ENCODE measurements at regions not wholly inside any gene's neighbourhood (a gene's known extent, or its start where the extent isn't known, plus 50 kb on each side); places are given as distances from the start of the nearest gene placed in this dataset.

DNA sequence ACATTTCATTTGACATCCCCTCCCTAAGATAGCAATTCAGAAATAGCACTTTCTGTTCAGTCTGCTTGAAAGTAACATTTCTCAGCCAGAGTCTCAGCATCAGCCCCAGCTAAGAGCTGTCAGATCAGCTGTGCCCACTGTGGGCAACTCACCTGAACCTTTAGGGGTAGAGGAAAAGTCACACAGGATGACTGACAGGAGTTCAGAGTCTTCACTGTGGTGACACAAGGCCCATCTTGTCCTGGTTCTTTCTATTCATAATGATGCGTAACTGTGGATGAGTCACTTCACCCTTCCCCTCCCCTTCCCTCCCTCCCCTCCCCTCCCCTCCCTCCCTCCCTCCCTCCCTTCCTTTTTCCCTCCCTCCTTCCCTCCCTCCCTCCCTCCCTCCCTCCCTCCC is 96.1 kb upstream of the RASGRP1 start:
- no peak for TF ChIP-seq ZNF565 (CRISPR knock-in tag; conservative IDR thresholded peaks at IDR 0.05; ENCODE audit: low read depth)
- TF ChIP-seq ISL1 (CRISPR knock-in tag; IDR thresholded peaks at IDR 0.05), result no peak
- TF ChIP-seq BACH2 (CRISPR knock-in tag; IDR thresholded peaks at IDR 0.05; ENCODE audit: borderline replicate concordance), result no peak
- TF ChIP-seq, protein P1, sequence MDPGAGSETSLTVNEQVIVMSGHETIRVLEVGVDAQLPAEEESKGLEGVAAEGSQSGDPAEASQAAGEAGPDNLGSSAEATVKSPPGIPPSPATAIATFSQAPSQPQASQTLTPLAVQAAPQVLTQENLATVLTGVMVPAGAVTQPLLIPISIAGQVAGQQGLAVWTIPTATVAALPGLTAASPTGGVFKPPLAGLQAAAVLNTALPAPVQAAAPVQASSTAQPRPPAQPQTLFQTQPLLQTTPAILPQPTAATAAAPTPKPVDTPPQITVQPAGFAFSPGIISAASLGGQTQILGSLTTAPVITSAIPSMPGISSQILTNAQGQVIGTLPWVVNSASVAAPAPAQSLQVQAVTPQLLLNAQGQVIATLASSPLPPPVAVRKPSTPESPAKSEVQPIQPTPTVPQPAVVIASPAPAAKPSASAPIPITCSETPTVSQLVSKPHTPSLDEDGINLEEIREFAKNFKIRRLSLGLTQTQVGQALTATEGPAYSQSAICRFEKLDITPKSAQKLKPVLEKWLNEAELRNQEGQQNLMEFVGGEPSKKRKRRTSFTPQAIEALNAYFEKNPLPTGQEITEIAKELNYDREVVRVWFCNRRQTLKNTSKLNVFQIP (CRISPR knock-in tag; IDR thresholded peaks at IDR 0.05; ENCODE audit: borderline replicate concordance, low read depth), result no peak
- no peak for TF ChIP-seq ARNTL (CRISPR knock-in tag; IDR thresholded peaks at IDR 0.05; ENCODE audit: borderline replicate concordance, low read depth)
- TF ChIP-seq ZNF8 (CRISPR knock-in tag; IDR thresholded peaks at IDR 0.05), result no peak
- TF ChIP-seq ZFP3 (CRISPR knock-in tag; IDR thresholded peaks at IDR 0.05), result no peak
- TF ChIP-seq OSR1 (CRISPR knock-in tag; IDR thresholded peaks at IDR 0.05), result no peak
- TF ChIP-seq, protein P2, sequence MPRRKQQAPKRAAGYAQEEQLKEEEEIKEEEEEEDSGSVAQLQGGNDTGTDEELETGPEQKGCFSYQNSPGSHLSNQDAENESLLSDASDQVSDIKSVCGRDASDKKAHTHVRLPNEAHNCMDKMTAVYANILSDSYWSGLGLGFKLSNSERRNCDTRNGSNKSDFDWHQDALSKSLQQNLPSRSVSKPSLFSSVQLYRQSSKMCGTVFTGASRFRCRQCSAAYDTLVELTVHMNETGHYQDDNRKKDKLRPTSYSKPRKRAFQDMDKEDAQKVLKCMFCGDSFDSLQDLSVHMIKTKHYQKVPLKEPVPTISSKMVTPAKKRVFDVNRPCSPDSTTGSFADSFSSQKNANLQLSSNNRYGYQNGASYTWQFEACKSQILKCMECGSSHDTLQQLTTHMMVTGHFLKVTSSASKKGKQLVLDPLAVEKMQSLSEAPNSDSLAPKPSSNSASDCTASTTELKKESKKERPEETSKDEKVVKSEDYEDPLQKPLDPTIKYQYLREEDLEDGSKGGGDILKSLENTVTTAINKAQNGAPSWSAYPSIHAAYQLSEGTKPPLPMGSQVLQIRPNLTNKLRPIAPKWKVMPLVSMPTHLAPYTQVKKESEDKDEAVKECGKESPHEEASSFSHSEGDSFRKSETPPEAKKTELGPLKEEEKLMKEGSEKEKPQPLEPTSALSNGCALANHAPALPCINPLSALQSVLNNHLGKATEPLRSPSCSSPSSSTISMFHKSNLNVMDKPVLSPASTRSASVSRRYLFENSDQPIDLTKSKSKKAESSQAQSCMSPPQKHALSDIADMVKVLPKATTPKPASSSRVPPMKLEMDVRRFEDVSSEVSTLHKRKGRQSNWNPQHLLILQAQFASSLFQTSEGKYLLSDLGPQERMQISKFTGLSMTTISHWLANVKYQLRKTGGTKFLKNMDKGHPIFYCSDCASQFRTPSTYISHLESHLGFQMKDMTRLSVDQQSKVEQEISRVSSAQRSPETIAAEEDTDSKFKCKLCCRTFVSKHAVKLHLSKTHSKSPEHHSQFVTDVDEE (CRISPR knock-in tag; IDR thresholded peaks at IDR 0.05), result no peak
- no peak for TF ChIP-seq ZNF70 (CRISPR knock-in tag; IDR thresholded peaks at IDR 0.05)
- TF ChIP-seq ESRRG (CRISPR knock-in tag; IDR thresholded peaks at IDR 0.05), result no peak
- TF ChIP-seq ZC3H10 (CRISPR knock-in tag; IDR thresholded peaks at IDR 0.05), result no peak
- TF ChIP-seq, protein P3, sequence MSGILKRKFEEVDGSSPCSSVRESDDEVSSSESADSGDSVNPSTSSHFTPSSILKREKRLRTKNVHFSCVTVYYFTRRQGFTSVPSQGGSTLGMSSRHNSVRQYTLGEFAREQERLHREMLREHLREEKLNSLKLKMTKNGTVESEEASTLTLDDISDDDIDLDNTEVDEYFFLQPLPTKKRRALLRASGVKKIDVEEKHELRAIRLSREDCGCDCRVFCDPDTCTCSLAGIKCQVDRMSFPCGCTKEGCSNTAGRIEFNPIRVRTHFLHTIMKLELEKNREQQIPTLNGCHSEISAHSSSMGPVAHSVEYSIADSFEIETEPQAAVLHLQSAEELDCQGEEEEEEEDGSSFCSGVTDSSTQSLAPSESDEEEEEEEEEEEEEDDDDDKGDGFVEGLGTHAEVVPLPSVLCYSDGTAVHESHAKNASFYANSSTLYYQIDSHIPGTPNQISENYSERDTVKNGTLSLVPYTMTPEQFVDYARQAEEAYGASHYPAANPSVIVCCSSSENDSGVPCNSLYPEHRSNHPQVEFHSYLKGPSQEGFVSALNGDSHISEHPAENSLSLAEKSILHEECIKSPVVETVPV (CRISPR knock-in tag; IDR thresholded peaks at IDR 0.05), result no peak
- TF ChIP-seq GLIS3 (CRISPR knock-in tag; IDR thresholded peaks at IDR 0.05), result no peak
- TF ChIP-seq, protein P4, sequence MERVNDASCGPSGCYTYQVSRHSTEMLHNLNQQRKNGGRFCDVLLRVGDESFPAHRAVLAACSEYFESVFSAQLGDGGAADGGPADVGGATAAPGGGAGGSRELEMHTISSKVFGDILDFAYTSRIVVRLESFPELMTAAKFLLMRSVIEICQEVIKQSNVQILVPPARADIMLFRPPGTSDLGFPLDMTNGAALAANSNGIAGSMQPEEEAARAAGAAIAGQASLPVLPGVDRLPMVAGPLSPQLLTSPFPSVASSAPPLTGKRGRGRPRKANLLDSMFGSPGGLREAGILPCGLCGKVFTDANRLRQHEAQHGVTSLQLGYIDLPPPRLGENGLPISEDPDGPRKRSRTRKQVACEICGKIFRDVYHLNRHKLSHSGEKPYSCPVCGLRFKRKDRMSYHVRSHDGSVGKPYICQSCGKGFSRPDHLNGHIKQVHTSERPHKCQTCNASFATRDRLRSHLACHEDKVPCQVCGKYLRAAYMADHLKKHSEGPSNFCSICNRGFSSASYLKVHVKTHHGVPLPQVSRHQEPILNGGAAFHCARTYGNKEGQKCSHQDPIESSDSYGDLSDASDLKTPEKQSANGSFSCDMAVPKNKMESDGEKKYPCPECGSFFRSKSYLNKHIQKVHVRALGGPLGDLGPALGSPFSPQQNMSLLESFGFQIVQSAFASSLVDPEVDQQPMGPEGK (CRISPR knock-in tag; IDR thresholded peaks at IDR 0.05; ENCODE audit: borderline replicate concordance), result no peak
- TF ChIP-seq, protein P5, sequence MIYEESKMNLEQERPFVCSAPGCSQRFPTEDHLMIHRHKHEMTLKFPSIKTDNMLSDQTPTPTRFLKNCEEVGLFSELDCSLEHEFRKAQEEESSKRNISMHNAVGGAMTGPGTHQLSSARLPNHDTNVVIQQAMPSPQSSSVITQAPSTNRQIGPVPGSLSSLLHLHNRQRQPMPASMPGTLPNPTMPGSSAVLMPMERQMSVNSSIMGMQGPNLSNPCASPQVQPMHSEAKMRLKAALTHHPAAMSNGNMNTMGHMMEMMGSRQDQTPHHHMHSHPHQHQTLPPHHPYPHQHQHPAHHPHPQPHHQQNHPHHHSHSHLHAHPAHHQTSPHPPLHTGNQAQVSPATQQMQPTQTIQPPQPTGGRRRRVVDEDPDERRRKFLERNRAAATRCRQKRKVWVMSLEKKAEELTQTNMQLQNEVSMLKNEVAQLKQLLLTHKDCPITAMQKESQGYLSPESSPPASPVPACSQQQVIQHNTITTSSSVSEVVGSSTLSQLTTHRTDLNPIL (CRISPR knock-in tag; IDR thresholded peaks at IDR 0.05; ENCODE audit: low read depth), result no peak
- TF ChIP-seq SNAI2 (CRISPR knock-in tag; IDR thresholded peaks at IDR 0.05), result no peak
- TF ChIP-seq CSDC2 (CRISPR knock-in tag; IDR thresholded peaks at IDR 0.05), result no peak
- no peak for TF ChIP-seq TOX (CRISPR knock-in tag; IDR thresholded peaks at IDR 0.05; ENCODE audit: borderline replicate concordance)
- TF ChIP-seq TCF4 (CRISPR knock-in tag; IDR thresholded peaks at IDR 0.05; ENCODE audit: borderline replicate concordance), result no peak
- no peak for ATAC-seq

DNA sequence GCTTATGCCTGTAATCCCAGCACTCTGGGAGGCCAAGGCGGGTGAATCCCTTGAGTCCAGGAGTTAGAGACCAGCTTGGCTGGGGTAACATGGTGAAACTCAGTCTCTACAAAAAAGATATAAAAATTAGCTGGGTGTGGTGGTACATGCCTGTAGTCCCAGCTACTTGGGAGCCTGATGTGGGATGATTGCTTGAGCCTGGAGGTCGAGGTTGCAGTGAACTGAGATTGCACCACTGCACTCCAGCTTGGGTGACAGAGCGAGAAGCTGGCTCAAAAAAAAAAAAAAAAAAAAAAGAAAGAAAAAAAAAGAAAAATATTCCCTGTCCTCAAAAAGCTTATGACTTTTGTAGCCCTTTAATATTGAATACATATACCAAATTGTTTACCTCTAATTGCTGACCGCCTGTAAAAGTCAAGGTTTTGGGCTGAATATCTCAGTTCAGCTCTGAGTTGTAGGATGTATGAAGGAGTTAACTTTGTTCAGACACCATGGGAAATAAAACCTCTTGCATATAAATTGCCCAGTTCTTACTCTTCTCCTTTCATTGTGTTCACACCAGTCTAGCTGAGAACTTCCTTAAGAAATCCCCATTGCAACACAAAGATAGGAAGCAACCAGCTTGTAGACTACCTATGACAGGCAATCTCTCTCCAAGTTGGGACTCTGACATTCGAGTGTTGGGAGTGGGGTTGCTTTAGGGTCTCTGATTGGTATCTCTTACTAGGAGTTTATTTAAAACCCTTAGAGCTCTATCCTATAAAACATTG is 97.6 kb upstream of the RASGRP1 start:
- ATAC-seq, result no peak
- TF ChIP-seq ZNF565 (CRISPR knock-in tag; conservative IDR thresholded peaks at IDR 0.05; ENCODE audit: low read depth) (no peak), SNAI2 (CRISPR knock-in tag; IDR thresholded peaks at IDR 0.05) (no peak), ISL1 (CRISPR knock-in tag; IDR thresholded peaks at IDR 0.05) (no peak), TCF4 (CRISPR knock-in tag; IDR thresholded peaks at IDR 0.05; ENCODE audit: borderline replicate concordance) (no peak), CSDC2 (CRISPR knock-in tag; IDR thresholded peaks at IDR 0.05) (no peak), GLIS3 (CRISPR knock-in tag; IDR thresholded peaks at IDR 0.05) (no peak), ZFP3 (CRISPR knock-in tag; IDR thresholded peaks at IDR 0.05) (no peak), ZC3H10 (CRISPR knock-in tag; IDR thresholded peaks at IDR 0.05) (no peak), ZNF70 (CRISPR knock-in tag; IDR thresholded peaks at IDR 0.05) (no peak), PPARA (CRISPR knock-in tag; IDR thresholded peaks at IDR 0.05; ENCODE audit: borderline replicate concordance) (no peak), ZNF8 (CRISPR knock-in tag; IDR thresholded peaks at IDR 0.05) (no peak), ESRRG (CRISPR knock-in tag; IDR thresholded peaks at IDR 0.05) (no peak), RARB (CRISPR knock-in tag; IDR thresholded peaks at IDR 0.05) (no peak), ARNTL (CRISPR knock-in tag; IDR thresholded peaks at IDR 0.05; ENCODE audit: borderline replicate concordance, low read depth) (no peak), TOX (CRISPR knock-in tag; IDR thresholded peaks at IDR 0.05; ENCODE audit: borderline replicate concordance) (no peak)
- TF ChIP-seq, protein P3 (CRISPR knock-in tag; IDR thresholded peaks at IDR 0.05), result no peak
- TF ChIP-seq, protein P5 (CRISPR knock-in tag; IDR thresholded peaks at IDR 0.05; ENCODE audit: low read depth), result no peak
- TF ChIP-seq, protein P2 (CRISPR knock-in tag; IDR thresholded peaks at IDR 0.05), result no peak
